ENCODE measurements at regions not wholly inside any gene's neighbourhood (a gene's known extent, or its start where the extent isn't known, plus 50 kb on each side); places are given as distances from the start of the nearest gene placed in this dataset.

DNA sequence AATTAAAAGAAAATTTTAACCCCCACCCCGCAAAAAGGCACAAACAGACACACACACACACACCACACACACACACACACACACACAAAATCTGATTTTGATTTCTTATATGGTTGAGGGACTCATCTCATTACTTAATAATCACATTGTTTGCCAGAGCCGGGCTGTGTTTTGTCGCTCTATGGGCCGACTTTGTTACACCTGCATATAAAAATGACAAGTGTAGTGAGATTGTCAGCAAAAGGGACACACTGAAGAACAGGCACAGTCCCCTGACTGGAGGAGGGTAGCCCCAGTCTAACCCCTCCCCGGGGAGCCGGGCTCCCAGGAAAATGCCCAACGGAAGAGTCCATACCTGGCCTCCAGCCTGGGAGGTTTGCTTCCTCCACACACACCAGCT is 221.6 kb downstream of the ENGASE start:
- TF ChIP-seq, protein P1, sequence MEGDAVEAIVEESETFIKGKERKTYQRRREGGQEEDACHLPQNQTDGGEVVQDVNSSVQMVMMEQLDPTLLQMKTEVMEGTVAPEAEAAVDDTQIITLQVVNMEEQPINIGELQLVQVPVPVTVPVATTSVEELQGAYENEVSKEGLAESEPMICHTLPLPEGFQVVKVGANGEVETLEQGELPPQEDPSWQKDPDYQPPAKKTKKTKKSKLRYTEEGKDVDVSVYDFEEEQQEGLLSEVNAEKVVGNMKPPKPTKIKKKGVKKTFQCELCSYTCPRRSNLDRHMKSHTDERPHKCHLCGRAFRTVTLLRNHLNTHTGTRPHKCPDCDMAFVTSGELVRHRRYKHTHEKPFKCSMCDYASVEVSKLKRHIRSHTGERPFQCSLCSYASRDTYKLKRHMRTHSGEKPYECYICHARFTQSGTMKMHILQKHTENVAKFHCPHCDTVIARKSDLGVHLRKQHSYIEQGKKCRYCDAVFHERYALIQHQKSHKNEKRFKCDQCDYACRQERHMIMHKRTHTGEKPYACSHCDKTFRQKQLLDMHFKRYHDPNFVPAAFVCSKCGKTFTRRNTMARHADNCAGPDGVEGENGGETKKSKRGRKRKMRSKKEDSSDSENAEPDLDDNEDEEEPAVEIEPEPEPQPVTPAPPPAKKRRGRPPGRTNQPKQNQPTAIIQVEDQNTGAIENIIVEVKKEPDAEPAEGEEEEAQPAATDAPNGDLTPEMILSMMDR (IDR thresholded peaks at IDR 0.05) = no peak
- no peak for TF ChIP-seq POLR2A (IDR thresholded peaks at IDR 0.05)
